SK-N-SH treated with all-trans-retinoic acid at 6 μM for 48 hours (cell line): ENCODE measurements at regions not wholly inside any gene's neighbourhood (a gene's known extent, or its start where the extent isn't known, plus 50 kb on each side); places are given as distances from the start of the nearest gene placed in this dataset.

Experiments
- ATAC-seq: fragments of 200-7000 bp; cut with Tn5 transposase; 3 replicates; pipeline ENCODE4 v1.9.1; 2020; ENCODE audit warnings: mild to moderate bottlenecking, moderate library complexity
- ARNTL ChIP-seq: fragments of 450-650 bp; formaldehyde crosslinking; IDR thresholded peaks from 2 replicates; pipeline ENCODE4 v1.5.0; 2020; ENCODE audit warnings: low read depth, mild to moderate bottlenecking, moderate library complexity, borderline replicate concordance
- BACH2 ChIP-seq: fragments of 250-450 bp; sonication (Bioruptor Pico); IDR thresholded peaks from 2 replicates; pipeline ENCODE4 v1.9.0; 2021; ENCODE audit warnings: mild to moderate bottlenecking, borderline replicate concordance
- CSDC2 ChIP-seq: fragments of 250-450 bp; sonication (Bioruptor Pico); IDR thresholded peaks from 2 replicates; pipeline ENCODE4 v1.5.0; 2020; ENCODE audit warnings: mild to moderate bottlenecking, moderate library complexity
- ESRRG ChIP-seq: fragments of 250-450 bp; sonication (Bioruptor Pico); IDR thresholded peaks from 2 replicates; pipeline ENCODE4 v1.6.1; 2021; ENCODE audit warnings: mild to moderate bottlenecking
- GLIS3 ChIP-seq: fragments of 250-450 bp; sonication (Bioruptor Pico); IDR thresholded peaks from 2 replicates; pipeline ENCODE4 v1.5.0; 2020; ENCODE audit warnings: mild to moderate bottlenecking, moderate library complexity
- ISL1 ChIP-seq: fragments of 250-450 bp; sonication (Bioruptor Pico); IDR thresholded peaks from 2 replicates; pipeline ENCODE4 v2.1.2; 2022; ENCODE audit warnings: mild to moderate bottlenecking, moderate library complexity
- OSR1 ChIP-seq: fragments of 250-450 bp; sonication (Bioruptor Pico); IDR thresholded peaks from 2 replicates; pipeline ENCODE4 v1.8.0; 2022; ENCODE audit warnings: moderate library complexity, mild to moderate bottlenecking, inconsistent platforms
- PPARA ChIP-seq: fragments of 250-450 bp; sonication (Bioruptor Pico); IDR thresholded peaks from 2 replicates; pipeline ENCODE4 v1.5.0; 2020; ENCODE audit warnings: mild to moderate bottlenecking, borderline replicate concordance
- RARB ChIP-seq: fragments of 250-450 bp; sonication (Bioruptor Pico); IDR thresholded peaks from 2 replicates; pipeline ENCODE4 v1.8.0; 2021; ENCODE audit warnings: mild to moderate bottlenecking, moderate library complexity
- SNAI2 ChIP-seq: fragments of 250-450 bp; sonication (Bioruptor Pico); IDR thresholded peaks from 2 replicates; pipeline ENCODE4 v1.5.0; 2020; ENCODE audit warnings: mild to moderate bottlenecking, moderate library complexity
- TCF4 ChIP-seq: fragments of 250-450 bp; sonication (Bioruptor Pico); IDR thresholded peaks from 2 replicates; pipeline ENCODE4 v1.8.0; 2021; ENCODE audit warnings: mild to moderate bottlenecking, moderate library complexity, borderline replicate concordance
- TOX ChIP-seq: fragments of 250-450 bp; sonication (Bioruptor Pico); IDR thresholded peaks from 2 replicates; pipeline ENCODE4 v1.8.0; 2021; ENCODE audit warnings: mild to moderate bottlenecking, moderate library complexity, borderline replicate concordance
- ZC3H10 ChIP-seq: fragments of 250-450 bp; sonication (Bioruptor Pico); IDR thresholded peaks from 2 replicates; pipeline ENCODE4 v1.5.1; 2021; ENCODE audit warnings: mild to moderate bottlenecking, moderate library complexity
- ZFP30 ChIP-seq: fragments of 450-650 bp; formaldehyde crosslinking; IDR thresholded peaks from 2 replicates; pipeline ENCODE4 v1.5.0; 2022; ENCODE audit warnings: mild to moderate bottlenecking, moderate library complexity
- ZNF565 ChIP-seq: fragments of 450-650 bp; formaldehyde crosslinking; conservative IDR thresholded peaks from 2 replicates; pipeline ENCODE4 v1.5.0; 2020; ENCODE audit warnings: low read depth, mild to moderate bottlenecking, moderate library complexity
- ZNF70 ChIP-seq: fragments of 450-650 bp; formaldehyde crosslinking; IDR thresholded peaks from 2 replicates; pipeline ENCODE4 v1.5.0; 2020; ENCODE audit warnings: mild to moderate bottlenecking, moderate library complexity
- ZNF8 ChIP-seq: fragments of 450-650 bp; formaldehyde crosslinking; IDR thresholded peaks from 2 replicates; pipeline ENCODE4 v1.5.0; 2020; ENCODE audit warnings: mild to moderate bottlenecking, moderate library complexity
- TF ChIP-seq, protein P1 (sequence below): fragments of 250-450 bp; sonication (Bioruptor Pico); IDR thresholded peaks from 2 replicates; pipeline ENCODE4 v1.8.0; 2021; ENCODE audit warnings: low read depth, mild to moderate bottlenecking, moderate library complexity, borderline replicate concordance
- TF ChIP-seq, protein P2 (sequence below): fragments of 250-450 bp; sonication (Bioruptor Pico); IDR thresholded peaks from 2 replicates; pipeline ENCODE4 v1.8.0; 2020; ENCODE audit warnings: mild to moderate bottlenecking, moderate library complexity, borderline replicate concordance
- TF ChIP-seq, protein P3 (sequence below): fragments of 250-450 bp; sonication (Bioruptor Pico); IDR thresholded peaks from 2 replicates; pipeline ENCODE4 v1.5.0; 2020; ENCODE audit warnings: mild to moderate bottlenecking, moderate library complexity
- TF ChIP-seq, protein P4 (sequence below): fragments of 250-450 bp; sonication (Bioruptor Pico); IDR thresholded peaks from 2 replicates; pipeline ENCODE4 v1.5.1; 2021; ENCODE audit warnings: mild to moderate bottlenecking, moderate library complexity

DNA sequence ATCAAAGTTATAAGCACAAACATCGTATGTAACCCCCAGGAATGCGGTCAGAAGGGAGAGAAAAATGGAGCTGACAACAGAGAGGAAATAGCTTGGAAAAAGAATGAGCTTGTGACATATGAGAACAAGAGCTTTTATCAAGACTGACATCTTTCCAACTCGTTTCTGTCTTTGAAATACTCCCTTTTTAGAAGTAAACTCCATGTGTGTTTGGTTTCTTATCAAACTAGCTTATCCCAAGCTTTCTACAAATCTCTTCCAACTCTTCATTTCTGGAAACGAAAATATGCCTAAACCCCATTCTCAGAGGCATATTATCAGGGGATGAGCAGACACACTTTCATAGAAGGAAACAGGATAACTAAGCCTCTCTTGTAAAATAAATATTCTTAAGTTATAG is 235.4 kb downstream of the NAF1 start (continued):
- TF ChIP-seq PPARA (CRISPR knock-in tag) = no peak

DNA sequence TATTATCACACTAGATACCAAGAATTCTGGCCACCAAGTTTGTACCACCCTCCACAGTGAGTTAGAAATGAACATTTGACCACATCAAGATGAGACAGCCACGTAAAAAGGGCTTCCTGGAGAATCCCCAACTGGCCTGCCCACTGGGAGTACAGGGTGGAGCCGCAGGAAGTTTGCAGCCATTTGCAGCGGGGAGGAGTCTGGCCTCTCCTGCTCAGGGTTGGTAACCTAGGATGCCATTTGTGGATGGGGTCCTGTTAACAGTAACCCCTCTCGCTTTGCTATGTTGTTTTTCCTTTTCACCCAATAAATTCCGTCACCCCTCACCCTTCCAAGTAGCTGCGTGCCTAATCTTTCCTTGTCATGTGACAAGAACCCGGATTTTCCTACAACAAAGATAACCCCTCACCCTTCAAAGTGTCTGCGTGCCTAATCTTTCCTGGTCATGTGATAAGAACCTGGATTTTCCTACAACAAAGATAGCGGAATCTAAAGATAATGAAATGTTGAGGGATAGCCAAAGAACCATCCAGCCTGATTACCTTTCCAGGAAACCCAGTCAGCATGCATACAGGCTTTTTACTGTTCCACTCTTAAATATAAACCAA is 245.4 kb downstream of the NAF1 start:
- ATAC-seq = no peak
- TF ChIP-seq RARB (CRISPR knock-in tag) (no peak), ZNF8 (no peak), SNAI2 (CRISPR knock-in tag) (no peak), TOX (CRISPR knock-in tag) (no peak), CSDC2 (no peak), GLIS3 (CRISPR knock-in tag) (no peak), ZFP30 (no peak), PPARA (CRISPR knock-in tag) (no peak), ZC3H10 (CRISPR knock-in tag) (no peak)
- TF ChIP-seq, protein P1, sequence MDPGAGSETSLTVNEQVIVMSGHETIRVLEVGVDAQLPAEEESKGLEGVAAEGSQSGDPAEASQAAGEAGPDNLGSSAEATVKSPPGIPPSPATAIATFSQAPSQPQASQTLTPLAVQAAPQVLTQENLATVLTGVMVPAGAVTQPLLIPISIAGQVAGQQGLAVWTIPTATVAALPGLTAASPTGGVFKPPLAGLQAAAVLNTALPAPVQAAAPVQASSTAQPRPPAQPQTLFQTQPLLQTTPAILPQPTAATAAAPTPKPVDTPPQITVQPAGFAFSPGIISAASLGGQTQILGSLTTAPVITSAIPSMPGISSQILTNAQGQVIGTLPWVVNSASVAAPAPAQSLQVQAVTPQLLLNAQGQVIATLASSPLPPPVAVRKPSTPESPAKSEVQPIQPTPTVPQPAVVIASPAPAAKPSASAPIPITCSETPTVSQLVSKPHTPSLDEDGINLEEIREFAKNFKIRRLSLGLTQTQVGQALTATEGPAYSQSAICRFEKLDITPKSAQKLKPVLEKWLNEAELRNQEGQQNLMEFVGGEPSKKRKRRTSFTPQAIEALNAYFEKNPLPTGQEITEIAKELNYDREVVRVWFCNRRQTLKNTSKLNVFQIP (CRISPR knock-in tag) = no peak

DNA sequence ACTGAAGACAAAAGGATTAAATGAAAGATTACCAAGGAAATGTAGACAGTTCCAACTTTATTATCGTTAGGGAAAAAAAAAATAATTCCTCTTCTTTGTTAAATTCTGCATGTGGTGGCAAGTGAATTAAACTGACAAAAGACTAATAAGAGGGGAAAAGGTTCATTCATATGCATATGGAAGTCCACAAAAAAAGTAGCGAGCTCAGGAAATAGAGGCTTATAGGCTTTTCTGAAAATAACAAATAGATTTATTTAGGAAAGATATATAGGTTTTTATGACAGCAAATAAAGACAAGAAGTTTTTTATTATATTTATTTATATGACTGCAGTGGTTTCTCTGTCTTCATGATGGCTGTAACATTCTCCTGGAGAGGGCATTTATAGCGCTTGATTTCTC is 246.0 kb downstream of the NAF1 start:
- ATAC-seq = no peak
- TF ChIP-seq ZFP30 (no peak), ZNF8 (no peak), GLIS3 (CRISPR knock-in tag) (no peak), PPARA (CRISPR knock-in tag) (no peak), ISL1 (no peak), OSR1 (CRISPR knock-in tag) (no peak)
- TF ChIP-seq, protein P1 (CRISPR knock-in tag) = no peak
- TF ChIP-seq, all 23 proteins: peak for 0

DNA sequence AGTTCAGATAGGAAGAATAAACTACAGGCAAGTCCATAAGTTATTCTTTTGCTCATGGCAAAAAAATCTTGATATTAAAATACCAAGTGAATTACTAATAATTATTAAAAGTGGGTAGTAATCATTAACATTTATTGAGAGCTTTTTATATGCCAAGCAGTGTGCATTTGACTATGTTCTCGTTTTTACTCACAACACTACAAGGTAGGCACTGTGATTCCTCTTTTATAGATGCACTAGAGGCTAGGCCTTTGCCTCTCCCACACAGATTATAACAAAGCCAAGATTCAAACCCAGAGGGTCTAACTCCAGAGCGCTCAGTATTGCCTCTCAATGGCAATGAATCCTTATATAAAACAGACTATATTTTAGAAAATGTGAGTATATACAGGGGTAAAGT is 254.2 kb downstream of the NAF1 start:
- TF ChIP-seq, protein P2, sequence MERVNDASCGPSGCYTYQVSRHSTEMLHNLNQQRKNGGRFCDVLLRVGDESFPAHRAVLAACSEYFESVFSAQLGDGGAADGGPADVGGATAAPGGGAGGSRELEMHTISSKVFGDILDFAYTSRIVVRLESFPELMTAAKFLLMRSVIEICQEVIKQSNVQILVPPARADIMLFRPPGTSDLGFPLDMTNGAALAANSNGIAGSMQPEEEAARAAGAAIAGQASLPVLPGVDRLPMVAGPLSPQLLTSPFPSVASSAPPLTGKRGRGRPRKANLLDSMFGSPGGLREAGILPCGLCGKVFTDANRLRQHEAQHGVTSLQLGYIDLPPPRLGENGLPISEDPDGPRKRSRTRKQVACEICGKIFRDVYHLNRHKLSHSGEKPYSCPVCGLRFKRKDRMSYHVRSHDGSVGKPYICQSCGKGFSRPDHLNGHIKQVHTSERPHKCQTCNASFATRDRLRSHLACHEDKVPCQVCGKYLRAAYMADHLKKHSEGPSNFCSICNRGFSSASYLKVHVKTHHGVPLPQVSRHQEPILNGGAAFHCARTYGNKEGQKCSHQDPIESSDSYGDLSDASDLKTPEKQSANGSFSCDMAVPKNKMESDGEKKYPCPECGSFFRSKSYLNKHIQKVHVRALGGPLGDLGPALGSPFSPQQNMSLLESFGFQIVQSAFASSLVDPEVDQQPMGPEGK (CRISPR knock-in tag) = no peak
- no peak for TF ChIP-seq ESRRG (CRISPR knock-in tag)
- TF ChIP-seq RARB (CRISPR knock-in tag) = no peak
- TF ChIP-seq ARNTL (CRISPR knock-in tag) = no peak
- no peak for TF ChIP-seq CSDC2
- no peak for TF ChIP-seq ZNF565 (CRISPR knock-in tag)
- TF ChIP-seq, protein P3, sequence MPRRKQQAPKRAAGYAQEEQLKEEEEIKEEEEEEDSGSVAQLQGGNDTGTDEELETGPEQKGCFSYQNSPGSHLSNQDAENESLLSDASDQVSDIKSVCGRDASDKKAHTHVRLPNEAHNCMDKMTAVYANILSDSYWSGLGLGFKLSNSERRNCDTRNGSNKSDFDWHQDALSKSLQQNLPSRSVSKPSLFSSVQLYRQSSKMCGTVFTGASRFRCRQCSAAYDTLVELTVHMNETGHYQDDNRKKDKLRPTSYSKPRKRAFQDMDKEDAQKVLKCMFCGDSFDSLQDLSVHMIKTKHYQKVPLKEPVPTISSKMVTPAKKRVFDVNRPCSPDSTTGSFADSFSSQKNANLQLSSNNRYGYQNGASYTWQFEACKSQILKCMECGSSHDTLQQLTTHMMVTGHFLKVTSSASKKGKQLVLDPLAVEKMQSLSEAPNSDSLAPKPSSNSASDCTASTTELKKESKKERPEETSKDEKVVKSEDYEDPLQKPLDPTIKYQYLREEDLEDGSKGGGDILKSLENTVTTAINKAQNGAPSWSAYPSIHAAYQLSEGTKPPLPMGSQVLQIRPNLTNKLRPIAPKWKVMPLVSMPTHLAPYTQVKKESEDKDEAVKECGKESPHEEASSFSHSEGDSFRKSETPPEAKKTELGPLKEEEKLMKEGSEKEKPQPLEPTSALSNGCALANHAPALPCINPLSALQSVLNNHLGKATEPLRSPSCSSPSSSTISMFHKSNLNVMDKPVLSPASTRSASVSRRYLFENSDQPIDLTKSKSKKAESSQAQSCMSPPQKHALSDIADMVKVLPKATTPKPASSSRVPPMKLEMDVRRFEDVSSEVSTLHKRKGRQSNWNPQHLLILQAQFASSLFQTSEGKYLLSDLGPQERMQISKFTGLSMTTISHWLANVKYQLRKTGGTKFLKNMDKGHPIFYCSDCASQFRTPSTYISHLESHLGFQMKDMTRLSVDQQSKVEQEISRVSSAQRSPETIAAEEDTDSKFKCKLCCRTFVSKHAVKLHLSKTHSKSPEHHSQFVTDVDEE (CRISPR knock-in tag) = no peak
- TF ChIP-seq SNAI2 (CRISPR knock-in tag) = no peak
- no peak for TF ChIP-seq BACH2 (CRISPR knock-in tag)
- no peak for TF ChIP-seq ZNF70
- TF ChIP-seq ZNF8 = no peak
- no peak for TF ChIP-seq ZFP30
- no peak for TF ChIP-seq TOX (CRISPR knock-in tag)
- no peak for TF ChIP-seq TCF4 (CRISPR knock-in tag)
- TF ChIP-seq, protein P4, sequence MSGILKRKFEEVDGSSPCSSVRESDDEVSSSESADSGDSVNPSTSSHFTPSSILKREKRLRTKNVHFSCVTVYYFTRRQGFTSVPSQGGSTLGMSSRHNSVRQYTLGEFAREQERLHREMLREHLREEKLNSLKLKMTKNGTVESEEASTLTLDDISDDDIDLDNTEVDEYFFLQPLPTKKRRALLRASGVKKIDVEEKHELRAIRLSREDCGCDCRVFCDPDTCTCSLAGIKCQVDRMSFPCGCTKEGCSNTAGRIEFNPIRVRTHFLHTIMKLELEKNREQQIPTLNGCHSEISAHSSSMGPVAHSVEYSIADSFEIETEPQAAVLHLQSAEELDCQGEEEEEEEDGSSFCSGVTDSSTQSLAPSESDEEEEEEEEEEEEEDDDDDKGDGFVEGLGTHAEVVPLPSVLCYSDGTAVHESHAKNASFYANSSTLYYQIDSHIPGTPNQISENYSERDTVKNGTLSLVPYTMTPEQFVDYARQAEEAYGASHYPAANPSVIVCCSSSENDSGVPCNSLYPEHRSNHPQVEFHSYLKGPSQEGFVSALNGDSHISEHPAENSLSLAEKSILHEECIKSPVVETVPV (CRISPR knock-in tag) = no peak
- no peak for TF ChIP-seq ZC3H10 (CRISPR knock-in tag)
- no peak for TF ChIP-seq ISL1
- TF ChIP-seq, protein P1 (CRISPR knock-in tag) = no peak
- no peak for ATAC-seq
